ENCODE measurements at regions not wholly inside any gene's neighbourhood (a gene's known extent, or its start where the extent isn't known, plus 50 kb on each side); places are given as distances from the start of the nearest gene placed in this dataset.
"Not testable (repeated sequence)": the region's sequence is repeated elsewhere in the genome, so short reads cannot be mapped to it uniquely, and the experiment has no call there.

- H3K4me3 ChIP-seq (ENCODE audit: low read length) = no peak overlapping the region
- peaks cover 5% of the 10 kb centered on the region for H3K4me1 ChIP-seq (ENCODE audit: control insufficient read depth, low read depth, low read length)
- H3K9ac ChIP-seq (ENCODE audit: low read length) = no peak overlapping the region
- H3K9me3 ChIP-seq (ENCODE audit: control insufficient read depth, low read depth, low read length) = no peaks in the 10 kb centered on the region
- H3K27ac ChIP-seq (ENCODE audit: low read length) = no peak overlapping the region
- no peaks in the 10 kb centered on the region for H3K36me3 ChIP-seq (ENCODE audit: control insufficient read depth, low read depth, low read length)
- no peaks in the 10 kb centered on the region for H3K27me3 ChIP-seq (ENCODE audit: control insufficient read depth, insufficient read depth, low read length)
Measured at GRCh38 chr13:61891401-61891800, 475.8 kb upstream of the PCDH20 start.

GRCh38 chr13:61884830-61885229 is 469.2 kb upstream of the PCDH20 start:
- Histone ChIP-seq H3K4me1 (ENCODE audit: control insufficient read depth, low read depth, low read length) (no peaks in the 10 kb centered on the region), H3K4me3 (ENCODE audit: low read length) (no peak overlapping the region), H3K27ac (ENCODE audit: low read length) (no peak overlapping the region), H3K9me3 (ENCODE audit: control insufficient read depth, low read depth, low read length) (no peaks in the 10 kb centered on the region), H3K27me3 (ENCODE audit: control insufficient read depth, insufficient read depth, low read length) (no peaks in the 10 kb centered on the region), H3K9ac (ENCODE audit: low read length) (no peak overlapping the region), H3K36me3 (ENCODE audit: control insufficient read depth, low read depth, low read length) (no peaks in the 10 kb centered on the region)

GRCh38 chr13:61880578-61881283 is 465.1 kb upstream of the PCDH20 start:
- no peak overlapping the region for H3K4me3 ChIP-seq (ENCODE audit: low read length)
- no peaks in the 10 kb centered on the region for H3K36me3 ChIP-seq (ENCODE audit: control insufficient read depth, low read depth, low read length)
- no peak overlapping the region for H3K9ac ChIP-seq (ENCODE audit: low read length)
- no peaks in the 10 kb centered on the region for H3K4me1 ChIP-seq (ENCODE audit: control insufficient read depth, low read depth, low read length)
- peaks cover 3% of the 10 kb centered on the region for H3K9me3 ChIP-seq (ENCODE audit: control insufficient read depth, low read depth, low read length)
- no peaks in the 10 kb centered on the region for H3K27me3 ChIP-seq (ENCODE audit: control insufficient read depth, insufficient read depth, low read length)
- no peak overlapping the region for H3K27ac ChIP-seq (ENCODE audit: low read length)

GRCh38 chr13:61878565-61878964 is 462.9 kb upstream of the PCDH20 start:
- H3K4me1 ChIP-seq (ENCODE audit: control insufficient read depth, low read depth, low read length); H3K36me3 ChIP-seq (ENCODE audit: control insufficient read depth, low read depth, low read length); H3K27me3 ChIP-seq (ENCODE audit: control insufficient read depth, insufficient read depth, low read length); H3K9ac ChIP-seq (ENCODE audit: low read length); H3K27ac ChIP-seq (ENCODE audit: low read length); H3K9me3 ChIP-seq (ENCODE audit: control insufficient read depth, low read depth, low read length); H3K4me3 ChIP-seq (ENCODE audit: low read length): not testable (repeated sequence)

- Histone ChIP-seq H3K4me3 (ENCODE audit: low read length) (no peak overlapping the region), H3K27ac (ENCODE audit: low read length) (no peak overlapping the region), H3K9me3 (ENCODE audit: control insufficient read depth, low read depth, low read length) (peaks cover 8% of the 10 kb centered on the region), H3K27me3 (ENCODE audit: control insufficient read depth, insufficient read depth, low read length) (no peaks in the 10 kb centered on the region), H3K4me1 (ENCODE audit: control insufficient read depth, low read depth, low read length) (no peaks in the 10 kb centered on the region), H3K9ac (ENCODE audit: low read length) (no peak overlapping the region), H3K36me3 (ENCODE audit: control insufficient read depth, low read depth, low read length) (no peaks in the 10 kb centered on the region)
Measured at GRCh38 chr13:61874970-61875579, 459.4 kb upstream of the PCDH20 start.

- Histone ChIP-seq H3K9ac (ENCODE audit: low read length) (no peak overlapping the region), H3K27me3 (ENCODE audit: control insufficient read depth, insufficient read depth, low read length) (no peaks in the 10 kb centered on the region), H3K4me1 (ENCODE audit: control insufficient read depth, low read depth, low read length) (no peaks in the 10 kb centered on the region), H3K4me3 (ENCODE audit: low read length) (no peak overlapping the region), H3K27ac (ENCODE audit: low read length) (no peak overlapping the region), H3K9me3 (ENCODE audit: control insufficient read depth, low read depth, low read length) (peaks cover 8% of the 10 kb centered on the region), H3K36me3 (ENCODE audit: control insufficient read depth, low read depth, low read length) (no peaks in the 10 kb centered on the region)
Measured at GRCh38 chr13:61873717-61874116, 458.1 kb upstream of the PCDH20 start.

GRCh38 chr13:61857198-61857597 is 441.5 kb upstream of the PCDH20 start:
- Histone ChIP-seq H3K9ac (ENCODE audit: low read length) (no peak overlapping the region), H3K27me3 (ENCODE audit: control insufficient read depth, insufficient read depth, low read length) (no peaks in the 10 kb centered on the region), H3K4me3 (ENCODE audit: low read length) (no peak overlapping the region), H3K36me3 (ENCODE audit: control insufficient read depth, low read depth, low read length) (no peaks in the 10 kb centered on the region), H3K9me3 (ENCODE audit: control insufficient read depth, low read depth, low read length) (no peaks in the 10 kb centered on the region), H3K27ac (ENCODE audit: low read length) (no peak overlapping the region), H3K4me1 (ENCODE audit: control insufficient read depth, low read depth, low read length) (no peaks in the 10 kb centered on the region)

GRCh38 chr13:61852116-61852619 is 436.5 kb upstream of the PCDH20 start:
- no peak overlapping the region for H3K4me3 ChIP-seq (ENCODE audit: low read length)
- no peak overlapping the region for H3K9ac ChIP-seq (ENCODE audit: low read length)
- no peaks in the 10 kb centered on the region for H3K9me3 ChIP-seq (ENCODE audit: control insufficient read depth, low read depth, low read length)
- H3K27ac ChIP-seq (ENCODE audit: low read length) = no peak overlapping the region
- H3K36me3 ChIP-seq (ENCODE audit: control insufficient read depth, low read depth, low read length) = no peaks in the 10 kb centered on the region
- no peaks in the 10 kb centered on the region for H3K27me3 ChIP-seq (ENCODE audit: control insufficient read depth, insufficient read depth, low read length)
- no peaks in the 10 kb centered on the region for H3K4me1 ChIP-seq (ENCODE audit: control insufficient read depth, low read depth, low read length)

- Histone ChIP-seq H3K9ac (ENCODE audit: low read length) (no peak overlapping the region), H3K4me1 (ENCODE audit: control insufficient read depth, low read depth, low read length) (no peaks in the 10 kb centered on the region), H3K27me3 (ENCODE audit: control insufficient read depth, insufficient read depth, low read length) (no peaks in the 10 kb centered on the region), H3K27ac (ENCODE audit: low read length) (no peak overlapping the region), H3K4me3 (ENCODE audit: low read length) (no peak overlapping the region), H3K9me3 (ENCODE audit: control insufficient read depth, low read depth, low read length) (no peaks in the 10 kb centered on the region), H3K36me3 (ENCODE audit: control insufficient read depth, low read depth, low read length) (no peaks in the 10 kb centered on the region)
Measured at GRCh38 chr13:61850794-61851193, 435.1 kb upstream of the PCDH20 start.

GRCh38 chr13:61838568-61838967 is 422.9 kb upstream of the PCDH20 start:
- no peaks in the 10 kb centered on the region for H3K36me3 ChIP-seq (ENCODE audit: control insufficient read depth, low read depth, low read length)
- H3K4me3 ChIP-seq (ENCODE audit: low read length) = no peak overlapping the region
- H3K9me3 ChIP-seq (ENCODE audit: control insufficient read depth, low read depth, low read length) = no peaks in the 10 kb centered on the region
- no peaks in the 10 kb centered on the region for H3K27me3 ChIP-seq (ENCODE audit: control insufficient read depth, insufficient read depth, low read length)
- no peak overlapping the region for H3K27ac ChIP-seq (ENCODE audit: low read length)
- no peaks in the 10 kb centered on the region for H3K4me1 ChIP-seq (ENCODE audit: control insufficient read depth, low read depth, low read length)
- H3K9ac ChIP-seq (ENCODE audit: low read length) = no peak overlapping the region

- Histone ChIP-seq H3K9me3 (ENCODE audit: control insufficient read depth, low read depth, low read length) (no peaks in the 10 kb centered on the region), H3K9ac (ENCODE audit: low read length) (no peak overlapping the region), H3K4me1 (ENCODE audit: control insufficient read depth, low read depth, low read length) (peaks cover 4% of the 10 kb centered on the region), H3K4me3 (ENCODE audit: low read length) (no peak overlapping the region), H3K27me3 (ENCODE audit: control insufficient read depth, insufficient read depth, low read length) (no peaks in the 10 kb centered on the region), H3K36me3 (ENCODE audit: control insufficient read depth, low read depth, low read length) (no peaks in the 10 kb centered on the region), H3K27ac (ENCODE audit: low read length) (no peak overlapping the region)
Measured at GRCh38 chr13:61833228-61833627, 417.6 kb upstream of the PCDH20 start.

- Histone ChIP-seq H3K9me3 (ENCODE audit: control insufficient read depth, low read depth, low read length) (no peaks in the 10 kb centered on the region), H3K27me3 (ENCODE audit: control insufficient read depth, insufficient read depth, low read length) (no peaks in the 10 kb centered on the region), H3K4me3 (ENCODE audit: low read length) (no peak overlapping the region), H3K9ac (ENCODE audit: low read length) (no peak overlapping the region), H3K4me1 (ENCODE audit: control insufficient read depth, low read depth, low read length) (peaks cover 4% of the 10 kb centered on the region), H3K36me3 (ENCODE audit: control insufficient read depth, low read depth, low read length) (no peaks in the 10 kb centered on the region), H3K27ac (ENCODE audit: low read length) (no peak overlapping the region)
Measured at GRCh38 chr13:61831026-61831425, 415.4 kb upstream of the PCDH20 start.
